OCI-LY1 (cell line): ENCODE measurements at regions not wholly inside any gene's neighbourhood (a gene's known extent, or its start where the extent isn't known, plus 50 kb on each side); places are given as distances from the start of the nearest gene placed in this dataset.

ENCODE experiments used
- H2AFZ ChIP-seq: fragments of 200-600 bp; sonication (generic), shearing (Covaris generic); 2 replicates; pipeline ENCODE4 v1.6.0; 2014; ENCODE audit warnings: antibody characterized with exemption, mild to moderate bottlenecking, low read length
- H3F3A ChIP-seq: fragments of 200-600 bp; sonication (generic), shearing (Covaris generic); 2 replicates; pipeline ENCODE4 v1.6.0; 2014; ENCODE audit warnings: mild to moderate bottlenecking, antibody characterized with exemption, low read length, moderate library complexity; ENCODE audit not compliant: insufficient read depth
- H3K27ac ChIP-seq: fragments of 200-600 bp; sonication (generic); 2 replicates; pipeline ENCODE4 v1.5.1; 2014; ENCODE audit warnings: low read length, mixed run types, mild to moderate bottlenecking, low read depth; ENCODE audit not compliant: poor library complexity, severe bottlenecking
- H3K27me3 ChIP-seq: fragments of 200-600 bp; sonication (generic); 2 replicates; pipeline ENCODE4 v1.6.0; 2014; ENCODE audit warnings: antibody characterized with exemption, mild to moderate bottlenecking, low read length, moderate library complexity; ENCODE audit not compliant: insufficient read depth
- H3K36me3 ChIP-seq: fragments of 200-600 bp; sonication (generic); 2 replicates; pipeline ENCODE4 v1.6.1; 2014; ENCODE audit warnings: mild to moderate bottlenecking, antibody characterized with exemption, low read length, moderate library complexity, mixed read lengths; ENCODE audit not compliant: insufficient read depth
- H3K4me1 ChIP-seq: fragments of 200-600 bp; sonication (generic); 2 replicates; pipeline ENCODE4 v1.5.1; 2014; ENCODE audit warnings: mild to moderate bottlenecking, low read length, moderate library complexity; ENCODE audit not compliant: insufficient read depth, severe bottlenecking
- H3K4me2 ChIP-seq: fragments of 200-600 bp; sonication (generic), shearing (Covaris generic); 2 replicates; pipeline ENCODE4 v1.6.1; 2014; ENCODE audit warnings: low read length
- H3K4me3 ChIP-seq: fragments of 200-600 bp; sonication (generic); 2 replicates; pipeline ENCODE4 v1.5.1; 2014; ENCODE audit warnings: low read length, low read depth, mild to moderate bottlenecking, mixed read lengths; ENCODE audit not compliant: poor library complexity, severe bottlenecking
- H3K79me2 ChIP-seq: fragments of 200-600 bp; shearing (Covaris generic); 2 replicates; pipeline ENCODE4 v1.6.1; 2016; ENCODE audit warnings: mixed run types, low read length, mixed read lengths; ENCODE audit not compliant: insufficient read depth
- H3K9ac ChIP-seq: fragments of 200-600 bp; sonication (generic), shearing (Covaris generic); 2 replicates; pipeline ENCODE4 v1.6.1; 2014; ENCODE audit warnings: mild to moderate bottlenecking, low read length, mixed read lengths
- H3K9me2 ChIP-seq: fragments of 200-600 bp; sonication (generic), shearing (Covaris generic); 2 replicates; pipeline ENCODE4 v1.6.1; 2014; ENCODE audit warnings: low read depth, mild to moderate bottlenecking, low read length, mixed read lengths
- H3K9me3 ChIP-seq: fragments of 200-600 bp; shearing (Covaris generic); 2 replicates; pipeline ENCODE4 v1.6.1; 2014; ENCODE audit warnings: low read length, mixed read lengths
- H4K20me1 ChIP-seq: fragments of 200-600 bp; sonication (generic), shearing (Covaris generic); 2 replicates; pipeline ENCODE4 v1.6.0; 2016; ENCODE audit warnings: mild to moderate bottlenecking, low read length; ENCODE audit not compliant: insufficient read depth
- CTCF ChIP-seq: fragments of 200-600 bp; sonication (generic), shearing (Covaris generic); IDR thresholded peaks from 2 replicates; pipeline ENCODE4 v1.5.1; 2017; ENCODE audit warnings: mild to moderate bottlenecking, antibody characterized with exemption, low read length, moderate library complexity, mixed read lengths
- EZH2 ChIP-seq: fragments of 200-600 bp; sonication (generic), shearing (Covaris generic); IDR thresholded peaks from 2 replicates; pipeline ENCODE4 v1.8.0; 2017; ENCODE audit warnings: borderline replicate concordance, mixed run types, mild to moderate bottlenecking, antibody characterized with exemption, low read length, moderate library complexity, mixed read lengths

GRCh38 chr10:61350794-61351193 lies 102.4 kb downstream of the TMEM26 start:
- H3K27ac ChIP-seq = no peak overlapping the region
- no peaks in the 10 kb centered on the region for H4K20me1 ChIP-seq
- H2AFZ ChIP-seq = no peak overlapping the region
- no peaks in the 10 kb centered on the region for H3K79me2 ChIP-seq
- H3K4me3 ChIP-seq = no peak overlapping the region
- no peaks in the 10 kb centered on the region for H3K36me3 ChIP-seq
- H3K4me1 ChIP-seq = no peaks in the 10 kb centered on the region
- no peak overlapping the region for H3K9ac ChIP-seq
- H3K4me2 ChIP-seq = no peak overlapping the region
- H3F3A ChIP-seq = no peaks in the 10 kb centered on the region
- no peaks in the 10 kb centered on the region for H3K27me3 ChIP-seq
- no peaks in the 10 kb centered on the region for H3K9me2 ChIP-seq
- TF ChIP-seq EZH2 (no peak), CTCF (no peak)
- H3K9me3 ChIP-seq = no peaks in the 10 kb centered on the region

GRCh38 chr10:61350068-61350467 lies 103.1 kb downstream of the TMEM26 start:
- Histone ChIP-seq H2AFZ (no peak overlapping the region), H3K36me3 (no peaks in the 10 kb centered on the region), H3K4me2 (no peak overlapping the region), H4K20me1 (no peaks in the 10 kb centered on the region), H3K27me3 (no peaks in the 10 kb centered on the region), H3F3A (no peaks in the 10 kb centered on the region), H3K4me1 (no peaks in the 10 kb centered on the region), H3K9me2 (no peaks in the 10 kb centered on the region), H3K4me3 (no peak overlapping the region), H3K9ac (no peak overlapping the region), H3K9me3 (no peaks in the 10 kb centered on the region), H3K79me2 (no peaks in the 10 kb centered on the region), H3K27ac (no peak overlapping the region)
- TF ChIP-seq CTCF (no peak), EZH2 (no peak)

- H2AFZ ChIP-seq = no peak overlapping the region
- H3K4me3 ChIP-seq = no peak overlapping the region
- H4K20me1 ChIP-seq = no peaks in the 10 kb centered on the region
- H3K9me3 ChIP-seq = no peaks in the 10 kb centered on the region
- H3F3A ChIP-seq = no peaks in the 10 kb centered on the region
- TF ChIP-seq CTCF (no peak), EZH2 (no peak)
- no peaks in the 10 kb centered on the region for H3K27me3 ChIP-seq
- no peaks in the 10 kb centered on the region for H3K9me2 ChIP-seq
- no peak overlapping the region for H3K27ac ChIP-seq
- no peaks in the 10 kb centered on the region for H3K36me3 ChIP-seq
- no peak overlapping the region for H3K4me2 ChIP-seq
- H3K9ac ChIP-seq = no peak overlapping the region
- no peaks in the 10 kb centered on the region for H3K4me1 ChIP-seq
- no peaks in the 10 kb centered on the region for H3K79me2 ChIP-seq
Measured at GRCh38 chr10:61346796-61347413, 106.3 kb downstream of the TMEM26 start.
